ENCODE measurements at regions not wholly inside any gene's neighbourhood (a gene's known extent, or its start where the extent isn't known, plus 50 kb on each side); places are given as distances from the start of the nearest gene placed in this dataset.
"Not testable (repeated sequence)": the region's sequence is repeated elsewhere in the genome, so short reads cannot be mapped to it uniquely, and the experiment has no call there.

GRCh38 chrX:52585892-52586291 lies 68.8 kb downstream of the SSX7 start:
- no peak for DNase-seq (ENCODE audit: extremely low read depth in 1 of 11, low read depth in 9 of 11, low spot score in 4 of 11)

GRCh38 chrX:52577464-52578173 lies 60.8 kb upstream of the XAGE1B start:
- no peak for DNase-seq (ENCODE audit: extremely low read depth in 1 of 11, low read depth in 9 of 11, low spot score in 4 of 11)

- no peak for DNase-seq (ENCODE audit: extremely low read depth in 1 of 11, low read depth in 9 of 11, low spot score in 4 of 11)
Measured at GRCh38 chrX:52576946-52577345, 60.1 kb upstream of the XAGE1B start.

- DNase-seq (ENCODE audit: extremely low read depth in 1 of 11, low read depth in 9 of 11, low spot score in 4 of 11) = no peak
Measured at GRCh38 chrX:52576474-52576873, 59.6 kb upstream of the XAGE1B start.

- peak in 10 of 11 donors; percentile 5 to 51 (median 20) for DNase-seq (ENCODE audit: extremely low read depth in 1 of 11, low read depth in 9 of 11, low spot score in 4 of 11)
Measured at GRCh38 chrX:52574416-52575275, 57.8 kb upstream of the XAGE1B start.

GRCh38 chrX:52568146-52568545 lies 51.3 kb upstream of the XAGE1B start:
- DNase-seq (ENCODE audit: extremely low read depth in 1 of 11, low read depth in 9 of 11, low spot score in 4 of 11) = not testable (repeated sequence)

All from renal cortex interstitium (tissue), 11 donors.